ENCODE measurements at regions not wholly inside any gene's neighbourhood (a gene's known extent, or its start where the extent isn't known, plus 50 kb on each side); places are given as distances from the start of the nearest gene placed in this dataset.
A peak's percentile ranks its signal among the peaks of the same experiment; 100 is the strongest.
"Not testable (repeated sequence)": the region's sequence is repeated elsewhere in the genome, so short reads cannot be mapped to it uniquely, and the experiment has no call there.

DNA sequence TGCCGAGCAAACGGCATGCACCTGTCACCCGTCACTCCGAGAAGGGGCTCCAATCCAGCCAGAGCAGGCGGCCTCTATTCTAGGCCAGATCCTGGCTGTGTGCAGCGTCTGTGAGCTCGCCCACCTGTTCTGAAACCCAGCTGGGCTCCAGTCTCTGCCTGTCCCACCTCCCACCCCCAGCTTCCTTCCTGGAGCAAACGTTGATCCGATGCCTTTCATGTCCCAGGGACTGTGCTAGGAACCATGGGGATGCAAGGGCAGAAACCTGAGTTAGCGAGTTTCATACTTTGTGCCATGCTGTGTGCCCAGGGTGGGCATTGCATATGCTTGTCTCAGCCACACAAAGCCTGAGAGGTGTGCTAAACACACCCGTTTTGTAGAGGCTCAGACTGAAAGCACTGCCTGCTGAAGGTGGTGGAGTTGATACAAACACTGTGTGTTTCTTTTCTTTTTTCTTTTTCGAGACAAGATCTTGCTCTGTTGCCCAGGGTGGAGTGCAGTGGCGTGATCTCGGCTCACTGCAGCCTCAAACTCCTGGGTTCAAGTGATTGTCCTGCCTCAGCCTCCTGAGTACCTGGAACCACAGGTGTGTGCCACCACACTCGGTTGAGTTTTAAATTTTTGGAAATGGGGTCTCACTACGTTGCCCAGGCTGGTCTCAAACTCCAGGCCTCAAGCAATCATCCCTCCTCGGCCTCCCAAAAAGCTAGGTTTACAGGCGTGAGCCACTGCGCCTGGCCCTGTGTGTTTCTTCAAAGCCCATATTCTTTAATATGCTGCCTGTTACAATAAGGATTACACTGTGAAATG, 84.1 kb upstream of the MED13L start:
- DNase-seq: no peak

DNA sequence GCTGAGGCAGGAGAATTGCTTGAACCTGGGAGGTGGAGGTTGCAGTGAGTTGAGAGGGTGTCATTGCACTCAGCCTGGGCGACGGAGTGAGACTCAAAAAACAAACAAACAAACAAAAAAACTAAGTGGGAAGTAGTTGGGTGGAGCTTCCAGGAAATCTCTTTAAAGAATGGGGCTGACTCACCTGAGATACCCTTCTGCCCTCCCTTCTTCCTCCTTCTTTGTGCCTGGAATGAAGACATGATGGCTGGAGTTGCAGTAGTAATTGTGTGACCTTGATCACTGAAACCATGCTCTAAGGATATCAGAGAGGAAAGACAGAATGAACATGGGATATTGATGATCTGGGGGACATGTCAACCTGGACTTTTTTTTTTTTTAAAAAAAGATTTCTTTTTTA, 87.6 kb upstream of the MED13L start:
- no peak for DNase-seq

DNA sequence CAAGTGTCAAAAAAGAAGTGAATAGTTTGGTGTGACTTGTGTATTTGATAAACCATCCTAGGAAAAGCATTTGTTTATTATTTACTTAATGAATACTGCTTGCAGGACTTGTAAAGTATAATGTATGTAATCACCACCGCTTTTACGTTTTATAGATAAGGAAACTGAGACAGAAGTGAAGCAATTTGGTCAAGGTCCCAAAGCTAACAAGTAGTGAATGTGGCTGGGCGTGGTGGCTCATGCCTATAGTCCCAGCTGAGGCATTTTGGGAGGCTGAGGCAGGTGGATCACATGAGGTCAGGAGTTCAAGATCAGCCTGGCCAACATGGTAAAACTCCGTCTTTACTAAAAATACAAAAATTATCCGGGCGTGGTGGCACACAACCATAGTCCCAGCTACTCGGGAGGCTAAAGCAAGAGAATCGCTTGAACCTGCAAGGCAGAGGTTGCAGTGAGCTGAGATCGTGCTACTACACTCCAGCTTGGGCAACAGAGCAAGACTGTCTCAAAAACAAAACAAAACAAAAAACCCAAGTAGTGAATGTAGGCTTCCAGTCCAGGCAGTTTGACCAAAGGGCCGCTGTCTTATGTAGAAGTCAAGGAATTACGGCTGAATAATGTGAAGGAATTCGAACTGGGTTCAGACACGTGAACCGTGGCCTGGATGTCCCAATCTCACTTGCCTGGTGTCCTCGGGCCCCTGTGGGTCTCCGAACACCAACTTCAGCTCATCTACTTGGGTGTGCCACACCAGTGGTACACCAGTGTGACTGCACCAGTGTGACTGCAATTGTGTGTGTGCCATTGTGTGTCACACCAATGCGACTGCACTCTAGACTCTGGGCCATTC, 88.3 kb upstream of the MED13L start:
- no peak for DNase-seq

GRCh38 chr12:116366456-116366776, 88.9 kb upstream of the MED13L start:
- DNase-seq: peak; percentile 27

- no peak for DNase-seq
These were observed 89.3 kb upstream of the MED13L start for GRCh38 chr12:116366824-116367223.

GRCh38 chr12:116368196-116369194, 91.0 kb upstream of the MED13L start:
- no peak for DNase-seq

DNA sequence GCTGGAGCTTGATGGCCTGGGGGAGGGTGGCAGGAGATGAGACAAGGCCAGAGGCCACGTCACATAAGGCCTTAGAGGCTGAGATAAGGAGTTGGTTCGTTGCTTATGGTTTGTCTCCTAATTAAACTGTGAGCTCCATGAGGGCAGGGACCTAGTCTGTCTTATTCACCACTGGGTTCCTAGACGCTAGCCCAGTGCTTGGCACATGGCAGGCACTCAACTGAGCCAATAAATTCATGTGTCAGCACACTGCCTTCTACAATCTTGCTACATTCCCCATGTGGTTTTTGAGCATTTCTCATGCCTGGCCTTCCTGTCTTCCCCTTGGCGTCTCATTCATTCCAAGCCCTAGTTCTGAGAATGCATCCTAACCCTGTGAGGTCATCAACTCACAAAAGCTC, 92.5 kb upstream of the MED13L start:
- DNase-seq: no peak

- no peak for DNase-seq
These were observed 93.5 kb upstream of the MED13L start for GRCh38 chr12:116370886-116371580.

DNA sequence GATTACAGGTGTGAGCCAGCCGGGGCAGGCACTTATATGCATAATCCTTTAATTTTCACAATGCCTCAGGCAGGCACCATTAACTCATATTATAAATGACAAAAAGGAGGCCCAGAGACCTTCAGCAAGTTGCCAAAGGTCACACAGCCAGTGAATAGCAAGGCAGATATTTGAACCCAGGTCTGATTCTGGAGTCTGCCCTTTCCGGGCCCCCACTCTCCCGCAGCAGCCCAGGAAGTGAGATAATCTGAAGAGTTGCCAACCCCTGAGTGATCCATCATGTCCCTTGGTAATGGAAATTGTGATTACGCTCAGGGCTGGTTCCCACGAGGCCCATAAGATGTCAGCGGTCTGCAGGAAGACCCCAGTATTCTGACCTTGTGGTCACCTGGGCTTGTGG, 95.3 kb upstream of the MED13L start:
- no peak for DNase-seq

DNA sequence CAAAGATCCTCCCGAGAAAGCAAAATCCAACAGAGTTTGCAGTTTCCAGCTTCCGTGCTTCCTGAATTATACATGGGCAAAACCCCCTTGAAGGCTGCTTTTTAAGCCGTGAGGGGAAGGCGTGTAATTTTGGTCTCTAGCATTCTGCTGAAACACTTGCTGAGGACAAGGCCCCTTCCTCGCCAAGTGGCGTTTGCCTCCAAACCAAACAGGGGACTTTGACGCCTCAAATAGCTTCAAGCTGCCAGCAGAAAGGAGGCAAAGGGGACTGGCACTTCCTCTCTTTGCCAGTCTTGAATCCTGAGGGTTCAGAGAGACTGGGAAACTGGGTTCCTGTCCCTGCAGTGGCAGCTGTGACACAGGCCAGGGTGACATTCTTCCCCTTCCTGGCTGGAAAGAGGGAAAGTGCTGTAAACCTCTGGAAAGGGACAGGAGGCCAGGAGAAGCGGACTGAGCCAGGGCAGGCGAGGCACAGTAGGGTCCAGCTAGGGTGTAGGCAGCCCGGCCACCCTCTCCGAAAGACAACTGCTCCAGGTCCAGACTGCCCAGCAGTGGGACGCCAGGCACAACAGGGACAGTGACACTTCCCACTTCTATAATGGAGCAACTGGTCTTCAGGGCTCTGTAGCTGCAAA, 96.2 kb upstream of the MED13L start:
- DNase-seq: no peak

GRCh38 chr12:116374207-116374606, 96.7 kb upstream of the MED13L start:
- no peak for DNase-seq

DNA sequence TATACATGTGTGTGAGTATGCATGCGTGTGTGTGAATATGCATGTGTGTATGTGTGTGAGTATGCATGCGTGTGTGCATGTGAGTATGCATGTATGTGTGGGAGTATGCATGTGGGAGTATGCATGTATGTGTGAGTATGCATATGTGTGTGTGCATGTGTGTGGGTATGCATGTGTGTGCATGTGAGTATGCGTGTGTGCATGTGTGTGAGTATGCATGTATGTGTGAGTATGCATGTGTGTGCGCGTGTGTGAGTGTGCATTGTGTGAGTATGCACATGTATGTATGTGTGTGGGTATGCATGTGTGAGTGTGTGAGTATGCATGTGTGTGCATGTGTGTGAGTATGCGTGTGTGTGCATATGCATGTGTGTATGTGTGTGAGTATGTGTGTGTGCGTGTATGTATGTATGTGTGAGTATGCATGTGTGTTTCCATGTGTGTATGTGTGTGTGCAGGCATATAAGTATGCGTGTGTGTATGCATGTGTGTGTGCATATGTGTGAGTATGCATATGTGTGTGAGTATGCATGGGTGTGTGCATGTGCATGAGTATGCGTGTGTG, 97.9 kb upstream of the MED13L start:
- no peak for DNase-seq

GRCh38 chr12:116376354-116377193, 99.1 kb upstream of the MED13L start:
- DNase-seq: no peak

GRCh38 chr12:116377194-116377571, 99.7 kb upstream of the MED13L start:
- not testable (repeated sequence) for DNase-seq

DNA sequence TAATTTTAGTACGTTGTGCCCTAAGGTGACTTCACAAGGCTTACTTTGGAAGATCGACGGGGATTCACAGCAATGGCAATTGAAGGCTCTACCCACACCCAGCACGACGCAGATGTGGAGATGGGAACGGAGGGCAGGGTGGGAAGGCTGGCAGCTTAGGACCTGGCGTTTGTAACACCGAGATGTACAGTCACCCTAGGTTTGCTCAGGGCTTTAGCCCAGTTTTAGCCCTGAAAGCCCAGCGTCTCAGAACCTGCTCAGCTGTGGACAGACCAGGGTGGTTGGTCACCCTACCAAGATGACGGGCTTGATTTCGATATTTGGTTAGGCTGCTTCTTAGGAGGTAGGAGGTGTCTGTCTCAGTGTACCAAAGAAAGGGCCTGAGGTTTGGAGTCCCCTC, 100.5 kb upstream of the MED13L start:
- DNase-seq: no peak

DNA sequence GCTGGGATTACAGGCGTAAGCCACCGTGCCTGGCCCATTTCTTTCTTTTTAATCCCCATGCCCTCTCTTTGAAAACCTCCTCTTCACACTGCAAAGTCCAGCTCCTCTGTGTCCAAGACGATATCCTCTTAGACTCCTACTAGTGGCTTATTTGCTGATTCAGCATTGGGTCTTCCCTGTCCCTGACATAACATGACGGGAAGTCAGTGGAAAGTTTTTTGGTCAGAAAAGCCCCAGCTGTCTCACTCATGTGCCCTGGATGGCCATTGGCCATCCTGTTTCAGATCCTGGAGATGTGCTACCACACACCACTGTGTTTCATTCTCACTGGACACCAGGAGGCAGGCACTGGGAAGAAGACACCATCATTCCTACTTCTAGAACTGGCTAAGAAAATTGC, 102.6 kb upstream of the MED13L start:
- no peak for DNase-seq

DNA sequence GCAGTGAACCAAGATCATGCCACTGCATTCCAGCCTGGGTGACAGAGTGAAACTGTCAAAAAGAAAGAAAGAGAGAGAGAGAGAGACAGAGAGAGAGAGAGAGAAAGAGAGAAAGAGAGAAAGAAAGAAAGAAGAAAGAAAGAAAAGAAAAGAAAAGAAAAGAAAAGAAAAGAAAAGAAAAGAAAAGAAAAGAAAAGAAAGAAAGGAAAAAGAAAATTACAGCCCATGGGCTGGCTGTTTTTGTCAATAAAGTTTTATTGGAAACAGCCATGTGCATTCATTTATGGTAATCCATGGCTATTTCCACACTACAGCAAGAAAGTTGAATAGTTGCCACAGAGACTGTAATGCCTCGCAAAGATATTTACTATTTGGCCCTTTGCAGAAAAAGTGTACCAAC, 103.2 kb upstream of the MED13L start:
- DNase-seq: not testable (repeated sequence)

GRCh38 chr12:116381240-116381743, 103.8 kb upstream of the MED13L start:
- DNase-seq: no peak

GRCh38 chr12:116381744-116382685, 104.5 kb upstream of the MED13L start:
- no peak for DNase-seq

Measured in midbrain (tissue), 1 donor.